GM19463 (cell line): ENCODE measurements at regions not wholly inside any gene's neighbourhood (a gene's known extent, or its start where the extent isn't known, plus 50 kb on each side); places are given as distances from the start of the nearest gene placed in this dataset.

Experiments
- ATAC-seq: cut with Tn5 transposase; IDR thresholded peaks from one replicate; pipeline ENCODE4 v1.9.1; 2021; ENCODE audit warnings: mild to moderate bottlenecking, moderate library complexity; ENCODE audit not compliant: unreplicated experiment

GRCh38 chr4:119752936-119753335 lies 124.3 kb upstream of the PDE5A start:
- ATAC-seq: no peak

GRCh38 chr4:119750771-119751170 lies 122.2 kb upstream of the PDE5A start:
- no peak for ATAC-seq

- no peak for ATAC-seq
Measured at GRCh38 chr4:119750048-119750447, 121.4 kb upstream of the PDE5A start.

- no peak for ATAC-seq
Measured at GRCh38 chr4:119748853-119749252, 120.2 kb upstream of the PDE5A start.

- ATAC-seq: no peak
Measured at GRCh38 chr4:119746951-119747350, 118.3 kb upstream of the PDE5A start.

- no peak for ATAC-seq
Measured at GRCh38 chr4:119745351-119745750, 116.7 kb upstream of the PDE5A start.

GRCh38 chr4:119744580-119744979 lies 116.0 kb upstream of the PDE5A start:
- no peak for ATAC-seq

- no peak for ATAC-seq
Measured at GRCh38 chr4:119743644-119744043, 115.0 kb upstream of the PDE5A start.

GRCh38 chr4:119739796-119740195 lies 111.2 kb upstream of the PDE5A start:
- ATAC-seq: no peak

- no peak for ATAC-seq
Measured at GRCh38 chr4:119738901-119739300, 110.3 kb upstream of the PDE5A start.

GRCh38 chr4:119736559-119736958 lies 108.0 kb upstream of the PDE5A start:
- ATAC-seq: no peak

- no peak for ATAC-seq
Measured at GRCh38 chr4:119735165-119735651, 106.6 kb upstream of the PDE5A start.

GRCh38 chr4:119733431-119733830 lies 104.8 kb upstream of the PDE5A start:
- no peak for ATAC-seq

GRCh38 chr4:119731778-119732177 lies 103.2 kb upstream of the PDE5A start:
- no peak for ATAC-seq

GRCh38 chr4:119731146-119731742 lies 102.6 kb upstream of the PDE5A start:
- ATAC-seq: no peak

GRCh38 chr4:119730671-119730950 lies 102.0 kb upstream of the PDE5A start:
- ATAC-seq: no peak

GRCh38 chr4:119729835-119730670 lies 101.4 kb upstream of the PDE5A start:
- no peak for ATAC-seq

GRCh38 chr4:119728692-119729593 lies 100.3 kb upstream of the PDE5A start:
- no peak for ATAC-seq

GRCh38 chr4:119728185-119728584 lies 99.6 kb upstream of the PDE5A start:
- no peak for ATAC-seq

- ATAC-seq: no peak
Measured at GRCh38 chr4:119726505-119726904, 97.9 kb upstream of the PDE5A start.

GRCh38 chr4:119725688-119726330 lies 97.2 kb upstream of the PDE5A start:
- ATAC-seq: no peak
